Activated naive CD4-positive, alpha-beta T cell treated with anti-CD3 and anti-CD28 coated beads for 36 hours (primary cell): ENCODE measurements at regions not wholly inside any gene's neighbourhood (a gene's known extent, or its start where the extent isn't known, plus 50 kb on each side); places are given as distances from the start of the nearest gene placed in this dataset.

Experiments used
- CTCF ChIA-PET: fragments of 350-600 bp; sonication (Branson Sonifier 250); formaldehyde crosslinking; loops from one replicate; lab custom pipeline; 2021; ENCODE audit warnings: antibody characterized with exemption; lab: Charles Lee
- DNase-seq: peaks from one replicate; pipeline ENCODE4 v3.0.0-alpha.2; 2020
- H3K27ac Mint-ChIP-seq: one replicate; pipeline ENCODE4 v1.8.0; 2021; ENCODE audit warnings: mild to moderate bottlenecking, mixed read lengths
- H3K27me3 Mint-ChIP-seq: one replicate; pipeline ENCODE4 v1.8.0; 2021; ENCODE audit warnings: low read depth, mixed read lengths
- H3K36me3 Mint-ChIP-seq: one replicate; pipeline ENCODE4 v1.8.0; 2021; ENCODE audit warnings: low read depth, mixed read lengths
- H3K4me1 Mint-ChIP-seq: one replicate; pipeline ENCODE4 v1.8.0; 2021; ENCODE audit warnings: low read depth, mixed read lengths
- H3K4me3 Mint-ChIP-seq: one replicate; pipeline ENCODE4 v1.8.0; 2021; ENCODE audit warnings: mild to moderate bottlenecking, moderate library complexity, mixed read lengths
- H3K9me3 Mint-ChIP-seq: one replicate; pipeline ENCODE4 v1.8.0; 2021; ENCODE audit warnings: mixed read lengths
- intact Hi-C: fragments of 100-400 bp; cut with micrococcal nuclease; formaldehyde crosslinking; loops from one replicate; pipeline ENCODE4 v1.15.1; 2023

DNA sequence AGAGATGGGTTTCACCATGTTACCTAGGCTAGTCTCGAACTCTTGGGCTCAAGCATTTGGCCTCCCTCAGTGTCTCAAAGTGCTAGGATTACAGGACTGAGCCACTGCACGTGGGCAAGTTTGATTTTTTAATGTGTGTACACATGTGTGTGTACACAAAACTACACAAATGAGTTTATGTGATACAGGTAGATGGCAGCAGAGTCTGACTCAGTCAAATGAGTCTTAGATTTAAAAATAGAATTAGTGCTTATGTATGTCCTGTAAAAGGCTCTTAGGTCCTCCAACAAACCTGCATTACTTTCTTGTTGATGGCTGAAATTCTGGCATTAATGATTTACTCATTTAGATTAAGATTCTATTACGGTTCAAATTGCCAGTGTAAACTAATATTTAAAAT is 293.7 kb downstream of the PCDH17 start:
- H3K36me3 Mint-ChIP-seq = no peaks in the 10 kb centered on the region
- H3K27me3 Mint-ChIP-seq = no peaks in the 10 kb centered on the region
- H3K4me3 Mint-ChIP-seq = no peak overlapping the region
- no peaks in the 10 kb centered on the region for H3K4me1 Mint-ChIP-seq
- H3K27ac Mint-ChIP-seq = no peak overlapping the region
- intact Hi-C loops = no loop called here
- DNase-seq = no peak
- peaks cover 4% of the 10 kb centered on the region for H3K9me3 Mint-ChIP-seq
- CTCF ChIA-PET = no interaction called here

DNA sequence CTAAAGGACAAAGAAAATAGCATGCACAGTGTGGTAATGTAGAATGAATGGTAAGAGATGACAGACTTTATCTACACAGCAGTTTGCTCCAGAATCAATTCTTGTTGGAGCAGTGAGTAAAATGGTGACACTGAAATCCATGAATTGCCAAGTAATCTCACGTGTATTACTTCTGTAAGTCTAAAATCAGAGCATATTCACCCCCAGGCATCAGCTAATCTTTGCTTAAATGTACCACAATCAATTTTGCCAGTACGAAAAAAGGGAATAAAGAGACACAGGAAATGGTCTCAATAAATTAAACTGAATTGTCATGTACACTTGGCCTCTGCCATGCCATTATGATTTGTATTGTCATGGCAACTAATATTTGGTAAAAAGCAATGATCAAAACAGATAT is 294.2 kb downstream of the PCDH17 start:
- H3K27me3 Mint-ChIP-seq = no peaks in the 10 kb centered on the region
- CTCF ChIA-PET = no interaction called here
- no peak overlapping the region for H3K27ac Mint-ChIP-seq
- peaks cover 4% of the 10 kb centered on the region for H3K9me3 Mint-ChIP-seq
- no peaks in the 10 kb centered on the region for H3K36me3 Mint-ChIP-seq
- H3K4me1 Mint-ChIP-seq = no peaks in the 10 kb centered on the region
- DNase-seq = no peak
- intact Hi-C loops = no loop called here
- no peak overlapping the region for H3K4me3 Mint-ChIP-seq

DNA sequence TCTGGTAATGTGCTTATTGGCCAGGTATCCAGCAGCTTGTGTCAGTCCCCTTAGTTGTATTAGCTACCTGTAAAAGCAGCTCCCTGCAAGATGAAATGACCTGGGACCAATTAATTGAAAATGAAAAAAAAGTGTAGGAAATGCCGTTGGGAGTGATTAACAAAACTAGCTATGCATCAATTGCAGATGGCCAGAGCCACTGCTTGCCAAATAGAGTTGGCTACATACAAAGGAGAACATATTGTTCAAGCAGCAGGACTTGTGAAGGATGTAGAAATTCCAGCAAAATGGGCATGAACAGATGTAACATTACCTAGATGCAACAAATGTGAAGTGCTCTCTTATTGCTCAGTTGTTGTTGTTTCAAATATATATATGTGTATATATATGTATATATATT is 300.5 kb downstream of the PCDH17 start:
- CTCF ChIA-PET = no interaction called here
- intact Hi-C loops = no loop called here
- H3K9me3 Mint-ChIP-seq = peaks cover 6% of the 10 kb centered on the region
- no peaks in the 10 kb centered on the region for H3K36me3 Mint-ChIP-seq
- no peaks in the 10 kb centered on the region for H3K4me1 Mint-ChIP-seq
- no peak for DNase-seq
- H3K4me3 Mint-ChIP-seq = no peak overlapping the region
- H3K27me3 Mint-ChIP-seq = no peaks in the 10 kb centered on the region
- no peak overlapping the region for H3K27ac Mint-ChIP-seq

DNA sequence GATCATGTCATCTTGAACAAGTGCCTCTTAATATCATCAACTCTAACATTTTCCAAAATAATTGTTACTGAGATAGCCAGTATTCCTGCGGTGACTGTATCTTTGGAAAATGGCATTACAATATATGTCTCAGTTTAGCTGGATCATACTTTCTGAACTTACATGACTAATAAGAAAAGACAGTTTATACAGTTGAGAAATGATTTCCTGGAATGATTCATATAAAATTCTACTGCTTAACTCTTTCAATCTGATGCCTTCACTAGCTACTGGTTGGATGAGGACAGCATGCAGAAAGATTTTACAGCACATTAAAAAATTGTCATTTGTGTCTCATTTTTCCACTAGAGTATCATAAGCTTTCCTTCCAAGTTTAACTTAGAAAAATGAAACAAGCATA is 302.1 kb downstream of the PCDH17 start:
- CTCF ChIA-PET = no interaction called here
- intact Hi-C loops = no loop called here
- Mint-ChIP-seq H3K4me3 (no peak overlapping the region), H3K27me3 (no peaks in the 10 kb centered on the region), H3K27ac (no peak overlapping the region), H3K9me3 (peaks cover 6% of the 10 kb centered on the region), H3K36me3 (no peaks in the 10 kb centered on the region), H3K4me1 (no peaks in the 10 kb centered on the region)
- no peak for DNase-seq

DNA sequence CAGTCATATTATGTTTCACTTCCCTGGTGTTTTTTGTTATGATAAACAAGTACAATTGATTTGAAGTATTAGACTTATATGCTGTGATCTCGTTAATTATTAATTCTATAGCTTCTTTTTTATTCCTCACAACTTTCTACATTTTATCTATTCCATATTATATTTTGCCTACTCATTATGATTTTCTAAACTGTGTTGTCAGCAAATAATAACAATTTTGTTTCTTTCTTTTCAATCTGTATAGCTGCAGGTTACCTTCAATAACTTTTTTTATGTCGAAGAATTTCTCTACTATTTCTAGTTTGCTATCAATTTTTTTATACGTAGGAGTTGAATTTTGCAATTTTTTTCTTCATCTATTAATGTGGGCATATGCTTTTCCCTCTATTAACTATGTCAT is 304.4 kb downstream of the PCDH17 start:
- Mint-ChIP-seq H3K27me3 (no peaks in the 10 kb centered on the region), H3K27ac (no peak overlapping the region), H3K4me1 (no peaks in the 10 kb centered on the region), H3K36me3 (no peaks in the 10 kb centered on the region), H3K4me3 (no peak overlapping the region), H3K9me3 (peaks cover 4% of the 10 kb centered on the region)
- intact Hi-C loops = no loop called here
- CTCF ChIA-PET = no interaction called here
- DNase-seq = no peak

DNA sequence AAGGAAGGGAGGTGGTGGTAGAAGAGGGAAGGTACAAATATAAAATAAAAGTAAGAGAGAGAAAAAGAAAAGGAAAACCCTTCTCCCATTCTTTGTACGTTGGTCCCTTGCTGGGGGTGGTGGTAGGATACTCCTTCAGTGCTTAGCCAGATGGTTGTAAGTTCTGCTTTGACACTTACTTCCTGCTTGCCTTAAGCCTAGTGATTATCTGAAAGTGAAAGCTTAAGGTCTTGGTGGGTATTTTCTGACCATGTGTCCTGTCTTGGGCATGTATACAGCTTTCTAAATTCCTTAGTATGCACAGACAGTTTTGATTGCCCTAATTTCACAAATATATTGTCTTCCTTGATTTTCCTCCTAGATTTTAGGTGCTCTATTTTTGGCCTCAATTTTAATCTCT is 314.8 kb downstream of the PCDH17 start:
- Mint-ChIP-seq H3K36me3 (no peaks in the 10 kb centered on the region), H3K4me1 (no peaks in the 10 kb centered on the region), H3K27me3 (no peaks in the 10 kb centered on the region), H3K9me3 (peaks cover 9% of the 10 kb centered on the region), H3K4me3 (no peak overlapping the region), H3K27ac (no peak overlapping the region)
- intact Hi-C loops = no loop called here
- CTCF ChIA-PET = no interaction called here
- DNase-seq = no peak

DNA sequence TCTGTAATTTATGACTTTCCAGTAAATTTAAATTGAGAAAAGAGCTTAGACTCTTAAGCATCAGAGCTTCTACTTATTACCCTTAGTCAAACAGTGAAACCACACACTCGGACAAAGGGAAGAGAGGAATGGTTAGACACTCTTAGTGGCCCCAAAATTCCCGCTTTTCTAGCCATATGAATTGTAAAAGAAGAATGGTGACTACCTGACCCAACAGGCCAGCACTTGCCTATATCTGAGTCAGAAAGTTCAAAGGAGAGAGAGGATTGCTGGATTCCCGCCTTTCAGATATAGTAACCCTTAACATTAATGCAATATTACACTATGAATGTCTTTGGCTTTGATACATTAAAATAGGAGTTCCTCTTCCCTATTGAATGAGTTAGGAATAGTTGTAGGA is 317.3 kb downstream of the PCDH17 start:
- intact Hi-C loops = no loop called here
- Mint-ChIP-seq H3K36me3 (no peaks in the 10 kb centered on the region), H3K4me1 (no peaks in the 10 kb centered on the region), H3K9me3 (peaks cover 12% of the 10 kb centered on the region), H3K4me3 (no peak overlapping the region), H3K27ac (no peak overlapping the region), H3K27me3 (no peaks in the 10 kb centered on the region)
- DNase-seq = no peak
- CTCF ChIA-PET = no interaction called here

DNA sequence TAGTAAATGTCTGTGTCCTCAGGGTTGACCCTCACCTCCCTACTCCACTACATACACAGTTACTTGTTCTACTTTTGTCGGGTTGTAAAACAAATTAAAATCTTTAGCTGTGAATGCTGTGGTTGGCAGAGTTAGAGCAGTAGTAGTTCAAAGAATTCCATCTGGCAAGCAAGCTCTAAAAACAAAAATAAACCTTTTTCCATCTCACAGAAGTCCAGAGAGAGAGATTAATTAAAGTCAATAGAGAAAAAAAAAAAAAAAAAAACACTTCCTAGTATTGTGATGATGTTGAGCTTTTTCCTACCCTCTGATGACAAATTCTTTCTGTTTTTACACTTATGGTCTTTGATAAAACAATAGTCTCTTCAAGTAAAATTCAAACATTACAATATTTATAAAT is 338.4 kb downstream of the PCDH17 start:
- CTCF ChIA-PET = no interaction called here
- peaks cover 14% of the 10 kb centered on the region for H3K9me3 Mint-ChIP-seq

DNA sequence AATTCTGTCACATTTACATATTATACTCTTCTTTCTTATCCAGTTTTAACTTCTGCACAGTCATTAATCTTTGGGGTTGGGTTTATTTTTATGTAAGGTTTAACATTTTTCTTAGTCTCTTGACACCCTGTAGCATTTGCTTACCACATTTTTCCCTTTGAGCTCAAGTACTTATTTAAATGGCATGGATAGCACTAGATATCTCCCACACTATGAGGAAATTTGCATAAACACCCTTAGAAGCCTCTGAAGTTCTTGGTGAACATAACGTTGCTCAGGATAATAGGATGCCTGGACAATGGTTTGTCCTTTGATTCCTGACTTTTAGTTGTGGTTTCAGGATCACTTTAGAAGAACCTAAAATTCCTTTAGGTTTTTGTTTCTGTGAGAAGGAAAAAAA is 338.9 kb downstream of the PCDH17 start:
- no peak overlapping the region for H3K27ac Mint-ChIP-seq
- no peaks in the 10 kb centered on the region for H3K36me3 Mint-ChIP-seq
- CTCF ChIA-PET = no interaction called here

More for the DNA sequence above, 338.4 kb downstream of the PCDH17 start:
- no peak for DNase-seq
- Mint-ChIP-seq H3K36me3 (no peaks in the 10 kb centered on the region), H3K4me1 (no peaks in the 10 kb centered on the region), H3K4me3 (no peak overlapping the region), H3K27ac (no peak overlapping the region), H3K27me3 (no peaks in the 10 kb centered on the region)
- intact Hi-C loops = no loop called here

DNA sequence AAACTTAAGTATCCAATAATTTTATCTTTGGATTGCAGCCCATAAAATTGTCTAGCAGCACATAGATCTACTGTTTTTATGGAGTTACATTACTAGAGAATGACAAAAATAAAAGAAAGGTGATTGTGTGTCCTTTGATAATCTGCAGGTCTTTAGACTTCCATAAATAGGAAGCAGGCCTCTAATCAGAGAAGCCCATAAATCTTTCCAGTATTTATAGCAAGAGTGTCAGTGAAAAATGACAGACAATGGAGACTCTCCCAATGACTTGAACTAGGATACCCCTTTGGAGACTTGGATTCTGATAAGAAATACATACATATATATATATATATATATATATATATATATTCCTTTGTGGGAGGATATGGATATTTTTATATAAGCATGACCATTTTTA is 351.2 kb downstream of the PCDH17 start:
- Mint-ChIP-seq H3K4me1 (no peaks in the 10 kb centered on the region), H3K36me3 (no peaks in the 10 kb centered on the region), H3K27ac (no peak overlapping the region), H3K4me3 (no peak overlapping the region), H3K27me3 (no peaks in the 10 kb centered on the region), H3K9me3 (peaks cover 10% of the 10 kb centered on the region)
- DNase-seq = no peak
- intact Hi-C loops = no loop called here
- CTCF ChIA-PET = no interaction called here

More for the DNA sequence above, 338.9 kb downstream of the PCDH17 start:
- no peaks in the 10 kb centered on the region for H3K4me1 Mint-ChIP-seq
- H3K27me3 Mint-ChIP-seq = no peaks in the 10 kb centered on the region
- H3K4me3 Mint-ChIP-seq = no peak overlapping the region
- intact Hi-C loops = no loop called here
- peaks cover 14% of the 10 kb centered on the region for H3K9me3 Mint-ChIP-seq
- DNase-seq = no peak

DNA sequence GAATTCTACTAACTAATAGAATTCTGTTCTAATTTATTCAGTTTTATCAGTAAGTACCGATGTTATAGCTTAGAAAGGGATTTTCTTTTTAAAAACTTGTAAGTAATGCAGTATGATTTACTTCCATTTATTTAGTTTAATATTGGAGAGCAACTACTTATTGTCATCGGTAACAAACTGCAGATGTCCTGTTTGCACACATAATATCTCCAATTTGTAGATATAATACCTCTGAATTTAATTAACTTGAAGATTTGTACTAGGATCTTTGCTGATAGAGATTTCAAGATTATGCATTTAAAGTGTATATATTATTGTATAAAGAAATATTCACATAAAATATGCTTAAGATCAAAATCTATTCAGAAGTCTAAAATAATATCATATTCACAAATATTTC is 356.7 kb downstream of the PCDH17 start:
- Mint-ChIP-seq H3K4me3 (no peak overlapping the region), H3K27me3 (no peaks in the 10 kb centered on the region), H3K27ac (no peak overlapping the region), H3K4me1 (no peaks in the 10 kb centered on the region), H3K36me3 (no peaks in the 10 kb centered on the region), H3K9me3 (peaks cover 8% of the 10 kb centered on the region)
- no peak for DNase-seq
- CTCF ChIA-PET = interaction anchor here (0.5 kb wide), 1 partner anchor 514 kb away, joined by 3 read pairs; no protein-coding TSS in a partner anchor
- intact Hi-C loops = no loop called here

DNA sequence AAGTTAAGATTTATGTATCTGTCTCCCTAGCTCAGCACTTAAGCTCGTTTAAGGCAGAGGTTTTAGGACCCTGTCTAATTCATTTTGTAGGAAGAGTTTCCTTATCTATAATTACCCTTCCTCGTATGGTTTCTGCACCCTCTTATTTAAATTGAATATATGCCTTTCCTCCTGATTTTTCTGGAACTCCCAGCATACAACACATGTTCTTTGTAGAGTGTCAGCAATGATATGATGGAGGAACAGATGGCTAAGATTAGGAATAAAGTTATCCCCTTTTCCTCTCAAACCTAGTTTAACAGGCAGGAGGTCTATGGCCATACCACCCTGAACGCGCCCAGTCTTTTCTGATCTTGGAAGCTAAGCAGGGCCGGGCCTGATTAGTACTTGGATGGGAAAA is 359.5 kb downstream of the PCDH17 start:
- Mint-ChIP-seq H3K4me1 (no peaks in the 10 kb centered on the region), H3K27me3 (no peaks in the 10 kb centered on the region), H3K36me3 (no peaks in the 10 kb centered on the region), H3K4me3 (no peak overlapping the region), H3K9me3 (peaks cover 3% of the 10 kb centered on the region), H3K27ac (no peak overlapping the region)
- intact Hi-C loops = no loop called here
- CTCF ChIA-PET = interaction anchor here (0.6 kb wide), 1 partner anchor 1754 kb away, joined by 4 read pairs; no protein-coding TSS in a partner anchor
- DNase-seq = no peak

DNA sequence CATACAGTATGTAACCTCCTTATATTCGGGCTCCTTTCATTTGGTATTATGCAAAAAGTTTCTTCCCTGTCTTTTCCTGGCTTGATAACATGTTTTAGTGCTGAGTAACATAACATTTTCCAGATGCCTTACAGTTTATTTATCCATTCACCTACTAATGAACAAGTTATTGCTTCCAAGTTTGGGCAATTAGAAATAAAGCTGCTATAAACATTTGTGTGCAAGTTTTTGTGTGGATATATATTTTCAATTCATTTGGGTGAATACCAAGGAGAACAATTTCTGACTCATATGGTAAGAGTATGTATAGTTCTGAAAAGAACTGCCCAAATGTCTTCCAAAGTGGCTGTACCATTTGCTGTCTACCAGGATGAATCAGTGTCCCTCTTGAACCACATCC is 360.9 kb downstream of the PCDH17 start:
- CTCF ChIA-PET = no interaction called here
- Mint-ChIP-seq H3K27ac (no peak overlapping the region), H3K36me3 (no peaks in the 10 kb centered on the region), H3K9me3 (peaks cover 5% of the 10 kb centered on the region), H3K4me3 (no peak overlapping the region), H3K27me3 (no peaks in the 10 kb centered on the region), H3K4me1 (no peaks in the 10 kb centered on the region)
- intact Hi-C loops = no loop called here
- no peak for DNase-seq

DNA sequence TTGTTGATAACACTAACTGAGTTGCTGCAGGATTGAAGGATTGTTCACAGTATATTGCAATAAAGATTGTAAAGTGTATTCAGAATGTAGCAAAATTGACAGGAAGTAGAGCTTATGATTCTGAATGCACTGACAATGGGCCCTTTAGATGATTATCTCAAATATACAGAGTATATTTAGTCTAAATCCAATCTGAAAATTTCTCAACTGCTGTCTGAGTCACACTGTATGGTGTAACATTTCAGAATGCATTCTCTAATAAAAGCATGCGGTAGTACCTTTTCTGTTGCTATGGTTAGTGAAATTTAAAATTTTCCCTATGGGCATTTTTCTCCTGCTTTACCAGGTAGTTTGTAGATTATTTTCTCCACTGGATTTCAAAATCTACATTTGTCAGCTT is 365.2 kb downstream of the PCDH17 start:
- H3K36me3 Mint-ChIP-seq = no peaks in the 10 kb centered on the region
- peaks cover 13% of the 10 kb centered on the region for H3K9me3 Mint-ChIP-seq
- intact Hi-C loops = no loop called here
- no peaks in the 10 kb centered on the region for H3K27me3 Mint-ChIP-seq
- CTCF ChIA-PET = no interaction called here
- H3K4me3 Mint-ChIP-seq = no peak overlapping the region
- DNase-seq = no peak
- H3K4me1 Mint-ChIP-seq = no peaks in the 10 kb centered on the region
- no peak overlapping the region for H3K27ac Mint-ChIP-seq
